Hindlimb muscle (tissue), 1 donor: ENCODE measurements at regions not wholly inside any gene's neighbourhood (a gene's known extent, or its start where the extent isn't known, plus 50 kb on each side); places are given as distances from the start of the nearest gene placed in this dataset.
"Not testable (repeated sequence)": the region's sequence is repeated elsewhere in the genome, so short reads cannot be mapped to it uniquely, and the experiment has no call there.

ENCODE experiments used
- DNase-seq: peaks from one replicate; pipeline ENCODE4 v3.0.0-alpha.2; 2013

- DNase-seq: no peak
These were observed 1124.6 kb downstream of the TMEM121 start for GRCh38 chr14:106651016-106651415.

DNA sequence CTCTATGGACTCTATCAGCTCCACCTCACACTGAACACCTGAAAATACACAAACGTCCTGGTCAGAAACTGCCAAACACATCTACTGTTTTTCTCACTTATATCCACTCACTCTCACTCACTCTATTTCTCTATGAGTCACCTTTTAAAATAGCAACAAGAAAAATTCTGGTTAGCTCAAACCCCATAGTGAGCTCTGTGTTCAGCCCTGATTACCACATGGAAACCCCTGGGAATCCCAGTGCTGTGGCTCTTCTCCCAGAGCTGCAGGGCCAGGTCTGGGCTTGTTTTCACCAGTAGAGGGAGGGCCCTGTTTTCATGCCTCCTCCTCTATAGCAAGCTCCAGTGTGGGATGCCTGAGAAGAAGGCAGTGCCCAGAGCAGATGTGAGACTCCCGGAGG lies 1126.1 kb downstream of the TMEM121 start:
- DNase-seq: no peak

DNA sequence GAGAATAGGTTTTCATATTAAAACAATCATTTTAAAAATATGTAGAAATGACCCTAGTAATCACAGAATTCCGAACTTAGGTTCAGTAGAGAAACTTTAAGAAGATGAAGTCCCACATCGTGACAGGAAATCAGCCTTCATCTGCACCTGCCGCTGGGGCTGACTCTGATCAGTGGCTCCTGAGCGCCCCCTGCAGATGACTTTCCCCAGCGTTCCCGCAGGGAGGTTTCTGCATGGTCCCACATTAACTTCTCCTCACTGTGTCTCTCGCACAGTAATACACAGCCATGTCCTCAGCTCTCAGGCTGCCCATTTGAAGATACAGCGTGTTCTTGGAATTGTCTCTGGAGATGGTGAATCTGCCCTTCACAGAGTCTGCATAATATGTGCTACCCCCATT lies 1131.1 kb downstream of the TMEM121 start:
- DNase-seq: no peak

GRCh38 chr14:106658066-106658860 lies 1131.9 kb downstream of the TMEM121 start:
- DNase-seq: not testable (repeated sequence)

DNA sequence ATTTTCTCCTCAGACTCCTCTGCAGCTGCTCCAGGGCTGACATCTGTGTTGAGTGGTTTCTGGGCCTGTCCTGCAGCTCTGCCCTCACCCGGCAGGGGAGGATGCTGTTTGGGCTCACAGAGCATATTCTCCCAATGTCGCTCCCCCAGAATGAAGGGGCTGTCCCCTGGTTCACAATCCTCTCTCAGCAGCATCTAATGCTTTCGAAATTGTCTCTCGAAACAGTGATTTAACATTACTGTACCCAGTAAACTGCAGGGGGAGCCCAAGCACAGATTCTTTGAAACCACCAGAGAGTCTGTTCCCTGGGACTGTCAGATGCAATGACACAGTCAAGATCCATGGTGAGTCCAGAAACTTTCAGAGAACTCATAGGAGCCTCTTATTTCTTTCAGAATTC lies 1135.2 kb downstream of the TMEM121 start:
- DNase-seq: not testable (repeated sequence)

GRCh38 chr14:106662936-106663550 lies 1136.7 kb downstream of the TMEM121 start:
- no peak for DNase-seq

DNA sequence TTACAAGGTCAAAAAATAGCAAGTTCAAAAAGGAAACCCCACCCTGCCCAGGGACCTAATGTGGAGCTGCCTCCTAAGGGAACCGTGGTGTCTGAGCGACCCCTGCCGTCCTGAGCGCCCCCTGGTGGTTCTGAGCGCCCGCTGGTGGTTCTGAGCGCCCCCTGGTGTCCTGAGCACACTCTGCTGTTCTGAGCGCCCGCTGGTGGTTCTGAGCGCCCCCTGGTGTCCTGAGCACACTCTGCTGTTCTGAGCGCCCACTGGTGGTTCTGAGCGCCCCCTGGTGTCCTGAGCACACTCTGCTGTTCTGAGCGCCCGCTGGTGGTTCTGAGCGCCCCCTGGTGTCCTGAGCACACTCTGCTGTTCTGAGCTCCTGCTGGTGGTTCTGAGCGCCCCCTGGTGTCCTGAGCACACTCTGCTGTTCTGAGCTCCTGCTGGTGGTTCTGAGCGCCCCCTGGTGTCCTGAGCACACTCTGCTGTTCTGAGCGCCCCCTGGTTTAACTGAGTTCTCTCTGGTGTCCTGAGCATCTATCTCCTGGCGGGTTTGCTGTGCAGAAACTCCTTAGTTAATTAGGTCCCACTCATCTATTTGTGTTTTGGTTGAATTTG lies 1137.5 kb downstream of the TMEM121 start:
- not testable (repeated sequence) for DNase-seq

DNA sequence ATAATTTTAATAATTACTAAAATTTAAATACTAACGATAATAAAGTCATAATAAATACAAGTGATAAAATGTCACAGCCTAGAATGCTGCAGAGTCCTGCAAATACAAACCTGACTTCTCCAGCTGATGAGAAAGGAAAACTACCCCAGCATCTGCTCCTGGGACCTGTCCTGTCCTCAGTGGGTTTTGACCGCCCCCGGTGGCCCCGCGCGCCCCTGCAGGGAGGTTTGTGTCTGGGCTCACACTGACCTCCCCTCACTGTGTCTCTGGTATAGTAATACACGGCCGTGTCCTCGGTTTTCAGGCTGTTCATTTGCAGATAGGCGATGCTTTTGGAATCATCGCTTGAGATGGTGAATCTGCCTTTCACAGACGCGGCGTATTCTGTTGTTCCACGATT lies 1139.4 kb downstream of the TMEM121 start:
- DNase-seq: no peak

DNA sequence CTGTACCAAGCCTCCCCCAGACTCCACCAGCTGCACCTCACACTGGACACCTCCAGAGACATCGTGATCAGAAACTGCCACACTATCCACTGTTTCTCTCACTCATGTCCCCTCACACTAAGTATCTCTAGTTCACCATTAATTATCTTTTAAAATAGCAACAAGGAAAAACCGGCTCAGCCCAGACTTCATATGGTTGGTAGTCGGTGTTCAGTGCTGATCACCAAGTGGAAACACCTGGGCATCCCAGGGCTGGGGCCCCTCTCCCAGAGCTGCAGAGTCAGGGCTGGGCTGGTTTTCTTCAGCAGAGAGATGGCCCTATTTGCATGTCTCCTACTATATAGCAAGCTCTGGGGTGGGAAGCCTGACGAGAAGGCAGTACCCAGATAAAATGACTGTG lies 1140.0 kb downstream of the TMEM121 start:
- DNase-seq: no peak

- DNase-seq: no peak
These were observed 1143.6 kb downstream of the TMEM121 start for GRCh38 chr14:106670011-106670410.

- DNase-seq: not testable (repeated sequence)
These were observed 1147.7 kb downstream of the TMEM121 start for GRCh38 chr14:106674093-106674492.

DNA sequence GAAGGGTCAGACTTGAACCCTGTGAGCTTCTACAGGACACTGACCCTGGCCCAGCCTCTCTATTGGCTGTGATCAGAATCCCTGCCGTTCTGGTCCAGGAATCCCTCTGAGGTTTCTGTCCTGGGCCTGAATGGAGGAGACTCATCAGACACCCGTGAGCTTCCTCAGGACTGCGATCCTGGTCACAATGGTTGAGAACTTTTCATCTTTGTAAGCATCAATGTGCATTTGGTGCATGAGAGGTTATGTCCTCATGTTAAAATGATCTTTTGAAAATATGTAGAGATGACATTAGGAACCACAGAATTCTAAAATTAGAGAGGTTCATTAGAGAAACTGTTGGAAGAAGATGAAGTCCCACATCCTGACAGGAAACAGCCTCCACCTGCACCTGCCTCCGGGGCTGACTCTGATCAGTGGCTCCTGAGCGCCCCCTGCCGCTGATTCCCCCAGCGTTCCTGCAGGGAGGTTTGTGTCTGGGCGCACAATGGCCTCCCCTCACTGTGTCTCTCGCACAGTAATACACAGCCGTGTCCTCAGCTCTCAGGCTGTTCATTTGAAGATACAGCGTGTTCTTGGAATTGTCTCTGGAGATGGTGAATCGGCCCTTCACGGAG lies 1148.2 kb downstream of the TMEM121 start:
- DNase-seq: not testable (repeated sequence)

GRCh38 chr14:106675716-106676115 lies 1149.3 kb downstream of the TMEM121 start:
- not testable (repeated sequence) for DNase-seq

DNA sequence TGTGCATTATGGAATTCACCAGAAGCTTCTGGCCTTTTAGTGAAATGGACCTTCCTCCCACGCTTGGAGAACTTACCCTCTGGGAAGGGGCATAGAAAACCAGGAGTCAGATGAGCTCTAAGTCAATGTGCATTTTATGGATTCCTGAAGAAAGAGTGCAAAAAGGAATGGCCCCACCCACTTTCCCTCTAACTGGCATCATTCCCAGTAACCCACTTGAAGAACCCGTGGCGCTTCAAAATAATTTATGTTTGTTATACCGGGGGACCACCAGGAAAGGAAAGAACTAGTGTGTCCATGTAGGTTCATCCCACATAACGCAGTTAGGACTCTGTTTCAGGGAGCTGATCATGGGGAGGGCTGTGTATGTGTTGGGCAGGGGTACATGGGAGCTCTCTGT lies 1153.4 kb downstream of the TMEM121 start:
- DNase-seq: no peak

- no peak for DNase-seq
These were observed 1154.8 kb downstream of the TMEM121 start for GRCh38 chr14:106681161-106681560.

DNA sequence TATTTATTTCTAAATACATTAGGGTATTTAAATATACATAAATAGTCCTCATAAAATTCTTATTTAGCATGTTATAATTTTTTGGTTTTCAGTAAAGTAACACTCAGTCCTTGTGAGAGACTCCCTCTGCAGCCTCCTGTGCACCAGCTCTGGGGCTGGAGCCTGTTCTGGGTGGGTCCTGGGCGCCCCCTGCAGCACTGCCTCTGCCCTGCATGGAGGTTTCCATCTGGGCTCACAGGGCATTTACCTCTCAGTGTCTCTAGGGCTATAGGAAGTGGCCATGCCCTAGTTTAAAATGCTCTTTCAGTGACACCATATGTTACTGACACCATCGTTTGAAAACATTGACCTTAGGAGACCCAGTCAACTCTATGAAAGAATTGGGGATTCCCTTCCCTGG lies 1155.2 kb downstream of the TMEM121 start:
- no peak for DNase-seq

GRCh38 chr14:106683631-106684030 lies 1157.2 kb downstream of the TMEM121 start:
- DNase-seq: no peak

DNA sequence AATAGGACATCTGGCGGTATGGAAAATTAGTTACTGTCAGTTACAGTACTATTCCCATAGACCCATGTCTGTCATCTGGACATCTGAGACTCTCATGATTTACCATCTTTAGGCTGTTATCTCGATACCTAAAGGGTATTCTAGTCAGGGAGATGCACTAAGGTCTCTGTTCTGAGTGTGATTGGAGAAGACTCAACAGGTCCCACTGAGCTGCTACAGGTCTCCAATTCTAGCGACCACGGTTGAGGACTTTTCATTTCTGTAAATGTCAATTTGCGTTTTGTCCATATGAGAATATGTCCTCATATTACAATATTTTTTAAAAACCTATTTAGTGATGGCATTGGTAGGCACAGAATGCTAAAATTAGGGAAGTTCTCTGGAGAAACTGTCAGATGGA lies 1160.2 kb downstream of the TMEM121 start:
- no peak for DNase-seq

DNA sequence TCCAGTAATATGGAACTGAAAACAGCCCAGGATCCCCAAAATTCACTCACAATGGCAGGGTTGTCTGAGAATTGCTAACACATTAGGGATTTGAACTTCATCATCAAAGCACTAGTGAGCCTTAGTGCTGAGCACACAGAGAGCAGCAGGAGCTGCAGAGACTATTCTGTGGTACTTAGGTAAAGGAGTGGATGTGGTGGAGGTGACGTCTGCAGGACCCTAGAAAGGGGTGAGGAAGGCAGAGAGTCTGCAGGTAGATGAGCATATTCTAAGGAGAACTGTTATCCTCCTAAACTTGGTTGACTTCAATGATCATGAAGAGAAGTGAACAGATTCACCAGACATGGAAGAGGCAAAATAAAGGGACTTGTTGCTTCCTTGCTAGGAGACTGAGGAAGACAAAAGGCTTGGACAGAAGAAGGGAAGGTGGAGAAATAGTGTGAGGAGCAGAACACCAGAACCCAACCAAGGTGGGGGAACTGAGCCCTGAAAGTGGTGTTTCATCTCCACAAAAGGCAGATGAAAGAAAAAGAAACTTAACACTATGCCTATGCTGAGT lies 1164.0 kb downstream of the TMEM121 start:
- DNase-seq: no peak

GRCh38 chr14:106691601-106692291 lies 1165.4 kb downstream of the TMEM121 start:
- no peak for DNase-seq

- no peak for DNase-seq
These were observed 1168.4 kb downstream of the TMEM121 start for GRCh38 chr14:106694638-106695393.
